HCT116 (cell line): ENCODE measurements at regions not wholly inside any gene's neighbourhood (a gene's known extent, or its start where the extent isn't known, plus 50 kb on each side); places are given as distances from the start of the nearest gene placed in this dataset.

ENCODE experiments used
- ATAC-seq: fragments of 200-7000 bp; cut with Tn5 transposase; 2 replicates; pipeline ENCODE4 v1.9.1; 2020; ENCODE audit warnings: mild to moderate bottlenecking, moderate library complexity
- BruUV-seq: library from RNA; stranded (reverse); fragments of 400-500 nt; replicated peaks from 2 replicates; lab custom pipeline; 2021; lab: Mats Ljungman, UMichigan
- CTCF ChIA-PET: fragments of 300-600 bp; sonication (Branson Sonifier 250); formaldehyde crosslinking; loops from one replicate; lab custom pipeline; 2021; ENCODE audit warnings: antibody characterized with exemption; lab: Charles Lee
- POLR2A ChIA-PET: fragments of 300-600, 350-600 bp; sonication (Branson Sonifier 250); formaldehyde crosslinking; loops from one replicate; lab custom pipeline; 2021; ENCODE audit warnings: antibody characterized with exemption; lab: Charles Lee
- RAD21 ChIA-PET, 2 experiments: fragments of 300-600 bp; sonication (Branson Sonifier 250); formaldehyde crosslinking; loops; one replicate each; lab custom pipeline; 2023; ENCODE audit warnings: low total read pairs in 2 of 2; ENCODE audit not compliant: uncharacterized antibody in 2 of 2, unreplicated experiment in 2 of 2, low non-redundant PET in 1 of 2; lab: Charles Lee
- DNase-seq: peaks from one replicate; pipeline ENCODE4 v3.0.0-alpha.2; 2010; ENCODE audit warnings: low read depth, low spot score
- H2AFZ ChIP-seq: fragments of 200-600 bp; shearing (Covaris generic), sonication (generic); 2 replicates; pipeline ENCODE4 v1.6.1; 2017; ENCODE audit warnings: low read depth, mixed run types, mixed read lengths, antibody characterized with exemption, low read length; ENCODE audit not compliant: poor library complexity, severe bottlenecking
- H3K27ac ChIP-seq: 2 replicates; pipeline ENCODE4 v1.5.1; 2012; ENCODE audit warnings: low read depth, low read length
- H3K27me3 ChIP-seq: fragments of 200-600 bp; sonication (generic); 2 replicates; pipeline ENCODE4 v1.6.1; 2016; ENCODE audit warnings: mixed run types, low read length, mixed read lengths; ENCODE audit not compliant: insufficient read depth
- H3K36me3 ChIP-seq, 2 experiments: fragments of 200-500 bp in 1 of 2; fragments of 200-600 bp in 1 of 2; sonication (Bioruptor generic) in 1 of 2; sonication (generic) in 1 of 2; 2 replicates each; pipeline versions ENCODE4 v1.5.1 to v1.6.1; 2014 to 2016; ENCODE audit warnings: low read length in 2 of 2, inconsistent platforms in 1 of 2, mixed read lengths in 1 of 2, mixed run types in 1 of 2; ENCODE audit not compliant: insufficient read depth in 2 of 2, control insufficient read depth in 1 of 2
- H3K4me1 ChIP-seq, 2 experiments: fragments of 200-600 bp in 1 of 2; sonication (generic) in 1 of 2; 2 replicates each; pipeline versions ENCODE4 v1.5.1 to v1.6.1; 2012 to 2017; ENCODE audit warnings: low read length in 2 of 2, inconsistent platforms in 1 of 2, mild to moderate bottlenecking in 1 of 2, mixed read lengths in 1 of 2, mixed run types in 1 of 2, moderate library complexity in 1 of 2; ENCODE audit not compliant: insufficient read depth in 2 of 2, control insufficient read depth in 1 of 2
- H3K4me2 ChIP-seq: fragments of 200-600 bp; sonication (generic); 2 replicates; pipeline ENCODE4 v1.6.1; 2017; ENCODE audit warnings: mixed run types, low read length, mixed read lengths
- H3K4me3 ChIP-seq, 2 experiments: fragments of 200-600 bp in 1 of 2; sonication (generic) in 1 of 2; replicated peaks in 1 of 2; 2 replicates each; pipeline ENCODE4 v1.5.1; 2011 to 2016; ENCODE audit warnings: low read length in 2 of 2, control low read depth in 1 of 2, low read depth in 1 of 2, mild to moderate bottlenecking in 1 of 2, mixed read lengths in 1 of 2, mixed run types in 1 of 2
- H3K79me2 ChIP-seq: fragments of 200-600 bp; sonication (generic); 2 replicates; pipeline ENCODE4 v1.6.1; 2017; ENCODE audit warnings: mild to moderate bottlenecking, mixed run types, low read length, moderate library complexity, mixed read lengths; ENCODE audit not compliant: insufficient read depth
- H3K9ac ChIP-seq: fragments of 200-600 bp; sonication (generic); 2 replicates; pipeline ENCODE4 v1.6.1; 2016; ENCODE audit warnings: low read length, mixed read lengths
- H3K9me2 ChIP-seq: fragments of 200-600 bp; sonication (generic), shearing (Covaris generic); 2 replicates; pipeline ENCODE4 v1.6.1; 2017; ENCODE audit warnings: mixed run types, mild to moderate bottlenecking, moderate library complexity; ENCODE audit not compliant: insufficient read depth
- H3K9me3 ChIP-seq, 2 experiments: fragments of 200-500 bp in 1 of 2; fragments of 200-600 bp in 1 of 2; sonication (Bioruptor generic) in 1 of 2; sonication (generic) in 1 of 2; 2 replicates each; pipeline ENCODE4 v1.6.1; 2014 to 2017; ENCODE audit warnings: low read length in 2 of 2, mixed read lengths in 2 of 2, inconsistent platforms in 1 of 2, low read depth in 1 of 2, mild to moderate bottlenecking in 1 of 2, mixed run types in 1 of 2, moderate library complexity in 1 of 2; ENCODE audit not compliant: control insufficient read depth in 1 of 2, insufficient read depth in 1 of 2
- H4K20me1 ChIP-seq: fragments of 200-600 bp; sonication (generic), shearing (Covaris generic); 2 replicates; pipeline ENCODE4 v1.6.1; 2017; ENCODE audit warnings: mixed run types, mild to moderate bottlenecking, moderate library complexity; ENCODE audit not compliant: insufficient read depth
- CTCF ChIP-seq, 3 experiments: fragments of 200-600 bp in 1 of 3; sonication (generic) in 1 of 3; IDR thresholded peaks in 2 of 3; conservative IDR thresholded peaks in 1 of 3; 2 replicates each; pipeline ENCODE4 v1.5.1; 2012 to 2017; ENCODE audit warnings: low read depth in 2 of 3, low read length in 2 of 3, antibody characterized with exemption in 1 of 3, borderline replicate concordance in 1 of 3, control low read depth in 1 of 3, mild to moderate bottlenecking in 1 of 3, mixed read lengths in 1 of 3, mixed run types in 1 of 3, moderate library complexity in 1 of 3; ENCODE audit not compliant: insufficient read depth in 1 of 3
- ELF1 ChIP-seq: IDR thresholded peaks from 2 replicates; pipeline ENCODE4 v1.6.1; 2012; ENCODE audit warnings: low read depth, borderline replicate concordance
- EZH2 ChIP-seq: fragments of 200-600 bp; sonication (generic); IDR thresholded peaks from 2 replicates; pipeline ENCODE4 v1.6.1; 2017; ENCODE audit warnings: antibody characterized with exemption, mixed run types
- FOSL1 ChIP-seq: IDR thresholded peaks from 2 replicates; pipeline ENCODE4 v1.6.1; 2012; ENCODE audit warnings: low read depth
- JUND ChIP-seq: IDR thresholded peaks from 2 replicates; pipeline ENCODE4 v1.6.1; 2012
- MAX ChIP-seq: IDR thresholded peaks from 2 replicates; pipeline ENCODE4 v1.6.1; 2012
- POLR2A ChIP-seq: IDR thresholded peaks from 2 replicates; pipeline ENCODE4 v1.7.0; 2011; ENCODE audit warnings: borderline replicate concordance; ENCODE audit not compliant: insufficient read depth, insufficient read length; ENCODE audit errors: extremely low read depth
- POLR2AphosphoS5 ChIP-seq: IDR thresholded peaks from 2 replicates; pipeline ENCODE4 v1.6.1; 2011; ENCODE audit warnings: mild to moderate bottlenecking, low read depth, low read length, moderate library complexity
- REST ChIP-seq: IDR thresholded peaks from 2 replicates; pipeline ENCODE4 v1.6.1; 2012; ENCODE audit warnings: low read depth
- SIN3A ChIP-seq: IDR thresholded peaks from 2 replicates; pipeline ENCODE4 v1.6.1; 2012; ENCODE audit warnings: low read depth
- SP1 ChIP-seq: IDR thresholded peaks from 2 replicates; pipeline ENCODE4 v1.6.1; 2012; ENCODE audit warnings: low read depth
- SRF ChIP-seq: IDR thresholded peaks from 2 replicates; pipeline ENCODE4 v1.6.1; 2012; ENCODE audit warnings: low read depth
- TCF7L2 ChIP-seq: IDR thresholded peaks from 2 replicates; pipeline ENCODE4 v1.7.0; 2011; ENCODE audit warnings: borderline replicate concordance, inconsistent platforms; ENCODE audit not compliant: insufficient read depth, insufficient read length; ENCODE audit errors: extremely low read depth
- ZBTB33 ChIP-seq: IDR thresholded peaks from 2 replicates; pipeline ENCODE4 v1.6.1; 2011; ENCODE audit warnings: mild to moderate bottlenecking, low read length, moderate library complexity; ENCODE audit not compliant: insufficient replicate concordance; ENCODE audit errors: extremely low read depth
- ZFX ChIP-seq: fragments of 450-650 bp; IDR thresholded peaks from 2 replicates; pipeline ENCODE4 v1.6.1; 2017
- ZNF274 ChIP-seq: fragments of 200-500 bp; sonication (Bioruptor generic); IDR thresholded peaks from 2 replicates; pipeline ENCODE4 v1.6.1; 2014; ENCODE audit warnings: mild to moderate bottlenecking, low read depth, low read length, inconsistent platforms
- intact Hi-C: fragments of 100-400 bp; cut with micrococcal nuclease; formaldehyde crosslinking; loops from 2 replicates; pipeline ENCODE4 v1.10.0; 2022

- Histone ChIP-seq H3K4me3 (no peak overlapping the region), H3K36me3 (no peaks in the 10 kb centered on the region), H3K79me2 (no peaks in the 10 kb centered on the region), H2AFZ (no peak overlapping the region), H3K9me3 (peaks cover 0 to 12% of the 10 kb centered on the region in 2 experiments; a peak in 2 of 4 replicates), H3K9ac (no peak overlapping the region), H3K9me2 (no peaks in the 10 kb centered on the region), H4K20me1 (no peaks in the 10 kb centered on the region), H3K4me2 (no peak overlapping the region), H3K27ac (no peak overlapping the region), H3K27me3 (no peaks in the 10 kb centered on the region), H3K4me1 (no peaks in the 10 kb centered on the region)
- no TSS peak for BruUV-seq
- RAD21 ChIA-PET = no interaction called here
- intact Hi-C loops = no loop called here
- no peak for DNase-seq
- TF ChIP-seq SIN3A (no peak), JUND (no peak), TCF7L2 (no peak), SRF (no peak), CTCF (IDR thresholded peaks at IDR 0.05 in 2 of 3, conservative IDR thresholded peaks at IDR 0.05 in 1 of 3; ENCODE audit: borderline replicate concordance in 1 of 3, insufficient read depth in 1 of 3, low read depth in 2 of 3, low read length in 2 of 3) (no peak), POLR2AphosphoS5 (no peak), REST (no peak), ZFX (no peak), ZNF274 (no peak), POLR2A (no peak), EZH2 (no peak), SP1 (no peak), FOSL1 (no peak), MAX (no peak), ELF1 (no peak), ZBTB33 (no peak)
- no peak for ATAC-seq
- POLR2A ChIA-PET = no interaction called here
- CTCF ChIA-PET = no interaction called here
Measured at GRCh38 chr21:16137106-16137505, 407.3 kb downstream of the USP25 start.
